ENCODE measurements at regions not wholly inside any gene's neighbourhood (a gene's known extent, or its start where the extent isn't known, plus 50 kb on each side); places are given as distances from the start of the nearest gene placed in this dataset.

- no peak for TF ChIP-seq EZH2 (IDR thresholded peaks at IDR 0.05; ENCODE audit: low read depth)
- no peak for TF ChIP-seq CTCF (conservative IDR thresholded peaks at IDR 0.05)
Measured at GRCh38 chr16:75938818-75939217, 212.5 kb upstream of the CPHXL start.
